GM03348 (cell line): ENCODE measurements at regions not wholly inside any gene's neighbourhood (a gene's known extent, or its start where the extent isn't known, plus 50 kb on each side); places are given as distances from the start of the nearest gene placed in this dataset.
A peak's percentile ranks its signal among the peaks of the same experiment; 100 is the strongest.

Source experiments
- DNase-seq: peaks from one replicate; pipeline ENCODE4 v3.0.0; 2012; ENCODE audit warnings: low spot score

- DNase-seq: peak; percentile 1
Measured at GRCh38 chrX:145002771-145003170, 244.5 kb upstream of the SPANXN1 start.

DNA sequence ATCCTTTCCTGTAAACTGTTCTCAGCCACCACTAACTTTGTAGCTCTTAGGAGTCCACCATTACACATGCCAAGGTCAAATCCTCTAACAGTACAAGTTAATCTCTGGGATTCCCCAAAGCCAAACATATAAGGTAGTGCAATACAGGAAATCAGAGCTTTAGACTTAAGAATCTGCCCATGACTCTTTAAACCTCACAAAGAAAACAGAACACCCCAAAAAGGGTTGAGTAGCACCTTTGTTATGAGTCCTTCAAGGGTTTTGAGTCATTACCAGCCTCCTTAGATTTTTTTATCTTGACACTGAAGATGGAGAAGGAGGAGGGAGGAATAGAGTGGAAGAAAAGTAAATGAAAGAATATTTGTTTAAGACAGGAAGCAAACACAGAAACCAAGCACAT lies 243.9 kb upstream of the SPANXN1 start:
- no peak for DNase-seq

- DNase-seq: no peak
Measured at GRCh38 chrX:145041486-145041885, 205.8 kb upstream of the SPANXN1 start.

DNA sequence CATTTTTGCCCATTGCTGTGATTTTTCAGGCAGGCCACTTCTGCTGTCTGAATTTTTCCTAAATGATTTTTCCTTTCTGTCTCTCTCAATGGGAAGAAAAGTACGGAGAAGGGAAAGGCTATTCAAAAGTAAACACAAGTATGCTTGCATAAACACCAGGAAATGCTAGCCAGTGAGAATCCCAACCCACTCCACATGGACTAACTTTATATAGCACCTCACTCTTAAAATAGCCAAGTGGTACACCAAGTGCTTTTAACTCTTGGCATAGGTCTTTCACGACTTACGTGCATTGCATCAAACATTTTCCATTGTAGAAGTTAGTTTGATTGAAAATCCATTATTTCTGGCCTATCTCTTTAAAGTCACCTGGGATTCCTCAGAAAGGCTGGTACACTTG lies 178.9 kb upstream of the SPANXN1 start:
- no peak for DNase-seq

DNA sequence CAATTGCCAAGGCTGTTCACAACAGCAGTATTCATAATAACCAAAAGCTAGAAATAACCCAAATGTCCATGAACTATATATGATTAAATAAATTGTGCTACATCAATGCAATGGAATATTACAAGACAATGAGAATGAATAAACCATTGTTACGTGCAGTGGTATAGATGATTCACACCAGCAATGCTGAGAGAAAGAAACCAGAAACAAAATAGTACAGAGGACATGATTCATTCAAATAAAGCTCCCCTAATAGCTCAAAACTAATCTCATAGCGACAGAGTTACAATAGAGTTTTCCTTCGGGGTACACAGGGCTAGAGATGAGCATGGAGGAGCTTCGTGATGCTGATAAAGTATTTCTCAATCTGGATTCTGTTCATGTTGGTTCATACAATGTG lies 148.1 kb upstream of the SPANXN1 start:
- no peak for DNase-seq
